Activated CD4-positive, alpha-beta T cell treated with anti-CD3 and anti-CD28 coated beads, Interleukin-2, amount 10 ng/mL, durations not matched to agents 24 days and 14 days (primary cell): ENCODE measurements at regions not wholly inside any gene's neighbourhood (a gene's known extent, or its start where the extent isn't known, plus 50 kb on each side); places are given as distances from the start of the nearest gene placed in this dataset.

Experiments used
- DNase-seq: peaks from one replicate; pipeline ENCODE4 v3.0.0; 2022
- H3K27ac Mint-ChIP-seq: one replicate; pipeline ENCODE4 v1.8.0; 2022; ENCODE audit warnings: mild to moderate bottlenecking, mixed read lengths
- H3K27me3 Mint-ChIP-seq: one replicate; pipeline ENCODE4 v1.8.0; 2022; ENCODE audit warnings: mixed read lengths
- H3K36me3 Mint-ChIP-seq: one replicate; pipeline ENCODE4 v1.8.0; 2022; ENCODE audit warnings: low read depth, mild to moderate bottlenecking, mixed read lengths
- H3K4me1 Mint-ChIP-seq: one replicate; pipeline ENCODE4 v1.8.0; 2021; ENCODE audit warnings: mixed read lengths
- H3K4me3 Mint-ChIP-seq: one replicate; pipeline ENCODE4 v1.8.0; 2022; ENCODE audit warnings: mild to moderate bottlenecking, moderate library complexity, mixed read lengths
- H3K9me3 Mint-ChIP-seq: one replicate; pipeline ENCODE4 v1.8.0; 2021; ENCODE audit warnings: mixed read lengths
- intact Hi-C: fragments of 100-400 bp; cut with micrococcal nuclease; formaldehyde crosslinking; loops from one replicate; pipeline ENCODE4 v1.15.1; 2023

DNA sequence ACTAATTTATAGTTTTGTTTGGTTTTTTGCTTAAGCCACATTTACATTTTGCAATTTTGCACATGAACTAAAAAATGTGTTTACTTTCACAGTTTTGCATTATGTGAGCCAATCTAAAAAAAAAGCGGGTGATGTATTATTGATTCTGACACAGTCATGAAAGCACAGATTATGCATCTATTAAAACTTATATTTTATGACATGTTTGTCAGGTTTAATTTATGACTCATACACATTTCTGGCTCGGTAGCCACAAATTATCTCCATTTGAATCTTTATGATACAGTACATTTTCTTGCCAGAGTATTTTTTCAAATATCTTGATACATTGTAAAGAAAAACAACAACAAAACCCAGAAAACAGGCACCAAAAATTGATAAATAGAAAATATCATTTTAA is 280.4 kb upstream of the GRIP1 start:
- no peak overlapping the region for H3K4me3 Mint-ChIP-seq
- peaks cover 2% of the 10 kb centered on the region for H3K27me3 Mint-ChIP-seq
- no peaks in the 10 kb centered on the region for H3K36me3 Mint-ChIP-seq
- peaks cover 3% of the 10 kb centered on the region for H3K4me1 Mint-ChIP-seq
- no peak for DNase-seq
- H3K9me3 Mint-ChIP-seq, result peaks cover under 1% of the 10 kb centered on the region
- intact Hi-C loops, result no loop called here
- H3K27ac Mint-ChIP-seq, result no peak overlapping the region

DNA sequence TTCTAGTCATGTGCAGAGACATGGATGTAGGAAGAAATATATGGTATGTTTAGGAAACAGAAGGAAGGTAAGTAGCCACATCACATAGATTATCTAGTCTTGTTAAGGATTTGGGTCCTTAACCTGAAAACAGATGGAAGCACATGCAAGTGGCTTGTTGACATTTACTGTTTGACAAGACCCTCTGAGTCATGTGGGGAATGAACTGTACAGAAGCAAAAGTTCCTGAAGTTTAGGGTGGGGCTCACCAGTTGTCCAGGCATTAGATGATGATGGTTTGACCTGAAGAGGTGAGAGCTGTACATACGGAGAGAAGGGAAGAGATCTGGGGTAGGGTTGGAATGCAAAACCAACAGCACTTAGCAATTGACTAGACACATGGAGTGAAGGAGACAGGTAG is 281.1 kb upstream of the GRIP1 start:
- intact Hi-C loops, result no loop called here
- DNase-seq, result no peak
- Mint-ChIP-seq H3K4me3 (no peak overlapping the region), H3K36me3 (no peaks in the 10 kb centered on the region), H3K27me3 (peaks cover 3% of the 10 kb centered on the region), H3K4me1 (peaks cover 9% of the 10 kb centered on the region), H3K9me3 (peaks cover 4% of the 10 kb centered on the region), H3K27ac (no peak overlapping the region)

DNA sequence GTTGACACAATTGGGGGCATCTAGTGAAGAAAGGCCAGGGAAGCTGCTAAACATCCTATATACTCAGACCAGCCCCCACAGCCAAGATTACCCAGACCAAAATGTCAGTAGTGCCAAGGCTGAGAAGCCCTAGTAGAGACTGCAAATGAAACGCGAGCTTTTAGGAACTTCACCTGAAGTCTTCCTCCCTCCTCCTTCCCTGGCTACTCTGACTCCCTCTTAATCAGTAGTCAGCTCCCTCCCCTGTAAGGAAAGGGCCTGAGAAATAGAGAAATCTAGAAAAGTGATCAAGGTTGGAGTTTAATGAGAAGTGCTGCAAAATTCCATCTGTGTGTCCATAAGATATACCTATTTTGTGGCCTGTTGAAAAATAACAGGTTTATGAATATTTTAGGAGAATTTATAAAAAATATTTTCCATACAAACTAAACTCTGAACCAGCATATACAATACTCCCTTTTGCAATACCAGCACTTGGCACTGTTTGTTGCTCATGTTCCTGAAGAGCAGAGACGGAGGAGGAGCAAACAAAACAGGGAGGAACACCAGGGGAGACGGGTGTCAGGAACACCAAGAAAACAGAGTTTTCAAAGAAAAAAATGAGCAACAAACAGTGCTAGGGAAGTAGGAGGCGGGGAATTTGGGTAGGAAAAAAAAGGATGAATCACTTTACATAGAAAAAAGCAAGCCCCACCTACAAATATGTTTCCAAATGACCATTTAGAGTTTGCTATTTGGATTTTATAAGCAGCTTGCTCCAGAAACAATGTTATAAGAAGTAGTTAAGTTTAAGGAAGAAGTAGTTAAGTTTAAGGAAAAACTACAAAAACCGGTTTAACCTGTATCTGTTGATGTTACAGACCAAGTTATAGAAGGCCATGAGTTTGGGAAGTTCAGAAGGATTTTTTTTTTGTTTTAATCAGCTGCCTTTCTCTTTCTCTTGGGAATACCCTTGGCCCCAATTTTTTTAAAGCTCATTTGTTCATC is 282.1 kb upstream of the GRIP1 start:
- Mint-ChIP-seq H3K36me3 (no peaks in the 10 kb centered on the region), H3K4me3 (no peak overlapping the region), H3K9me3 (peaks cover 4% of the 10 kb centered on the region), H3K27ac (no peak overlapping the region), H3K27me3 (peaks cover 3% of the 10 kb centered on the region), H3K4me1 (peaks cover 9% of the 10 kb centered on the region)
- intact Hi-C loops, result no loop called here
- no peak for DNase-seq

DNA sequence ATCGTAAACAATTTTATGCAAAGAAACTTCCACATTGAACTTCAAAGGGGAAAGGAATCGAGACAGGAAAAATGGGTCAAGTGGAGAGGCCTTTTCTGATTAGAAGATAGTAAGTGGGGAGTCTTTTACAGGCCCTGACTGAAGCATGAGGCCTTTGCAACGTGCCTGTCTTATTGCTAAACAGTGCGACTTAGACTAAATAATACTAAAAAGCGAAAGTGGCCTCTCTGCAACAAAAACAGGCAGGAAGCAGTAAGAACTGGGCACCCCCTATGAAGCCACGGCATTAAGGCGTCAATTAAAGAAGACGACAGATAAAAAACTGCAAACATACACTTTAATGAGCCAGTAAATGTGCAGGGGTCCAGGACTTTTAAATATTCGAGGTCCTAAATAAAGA is 283.4 kb upstream of the GRIP1 start:
- peaks cover 4% of the 10 kb centered on the region for H3K27me3 Mint-ChIP-seq

DNA sequence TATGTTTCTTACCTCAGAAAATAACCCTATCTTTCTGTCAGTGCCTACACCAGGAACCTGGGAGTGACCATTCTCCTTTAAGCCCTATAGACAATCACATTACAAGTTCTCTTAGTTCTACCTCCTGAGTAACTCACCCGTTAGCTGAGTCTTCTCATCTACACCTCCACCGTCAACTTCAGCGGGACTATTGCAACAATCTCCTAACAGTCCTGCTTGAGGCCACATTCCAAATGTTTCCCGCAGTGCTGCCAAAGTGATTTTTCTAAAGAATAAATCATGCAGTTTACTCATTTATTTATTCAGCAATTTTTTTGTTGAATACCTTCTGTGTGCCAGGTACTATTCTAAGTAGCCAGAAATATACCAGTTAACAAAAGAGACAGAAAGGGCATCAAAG is 285.0 kb upstream of the GRIP1 start:
- Mint-ChIP-seq H3K36me3 (no peaks in the 10 kb centered on the region), H3K4me1 (peaks cover 9% of the 10 kb centered on the region), H3K9me3 (peaks cover 4% of the 10 kb centered on the region), H3K4me3 (no peak overlapping the region), H3K27me3 (peaks cover 9% of the 10 kb centered on the region), H3K27ac (no peak overlapping the region)
- DNase-seq, result no peak
- intact Hi-C loops, result no loop called here

More for the DNA sequence above, 283.4 kb upstream of the GRIP1 start:
- no peak overlapping the region for H3K27ac Mint-ChIP-seq
- H3K4me1 Mint-ChIP-seq, result peaks cover 9% of the 10 kb centered on the region
- peaks cover 4% of the 10 kb centered on the region for H3K9me3 Mint-ChIP-seq
- H3K4me3 Mint-ChIP-seq, result no peak overlapping the region
- intact Hi-C loops, result no loop called here
- H3K36me3 Mint-ChIP-seq, result no peaks in the 10 kb centered on the region
- no peak for DNase-seq

DNA sequence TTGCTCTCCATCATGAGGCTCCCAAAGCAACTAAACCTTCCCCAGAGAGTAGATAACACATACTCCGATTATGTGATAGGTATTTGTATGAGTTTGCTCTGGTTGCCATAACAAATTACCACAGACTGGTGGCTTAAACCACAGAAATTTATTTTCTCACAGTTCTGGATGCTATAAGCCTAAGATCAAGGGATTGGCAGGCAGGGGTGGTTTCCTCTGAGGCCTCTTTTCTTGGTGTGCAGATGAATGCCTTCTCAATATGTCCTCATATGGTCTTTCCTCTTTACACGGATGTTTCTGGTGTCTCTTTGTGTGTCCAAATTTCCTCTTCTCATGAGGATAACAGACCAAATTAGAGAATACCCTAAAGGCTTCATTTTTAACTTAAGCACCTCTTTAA is 285.8 kb upstream of the GRIP1 start:
- peaks cover 9% of the 10 kb centered on the region for H3K27me3 Mint-ChIP-seq
- no peak overlapping the region for H3K27ac Mint-ChIP-seq
- no peak overlapping the region for H3K4me3 Mint-ChIP-seq

DNA sequence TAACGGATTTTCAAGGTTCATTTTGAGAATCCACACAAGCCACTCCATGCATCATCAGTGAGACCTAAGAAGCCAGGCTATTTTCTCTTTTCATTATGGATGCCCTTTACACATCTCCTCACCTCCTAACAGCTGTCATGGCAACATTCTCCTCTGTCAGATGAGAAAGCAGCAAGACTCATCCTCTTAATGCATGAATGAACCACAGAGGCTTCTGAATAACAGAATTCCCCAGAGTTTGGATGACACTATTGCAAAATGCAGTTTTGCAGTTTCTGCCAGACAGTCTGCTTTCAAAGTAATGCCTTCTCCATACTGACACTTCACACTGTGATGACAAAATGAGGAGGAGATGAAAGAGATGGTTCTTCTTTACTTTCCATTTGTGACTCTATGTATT is 286.7 kb upstream of the GRIP1 start:
- Mint-ChIP-seq H3K36me3 (no peaks in the 10 kb centered on the region), H3K4me1 (peaks cover 9% of the 10 kb centered on the region), H3K27me3 (peaks cover 11% of the 10 kb centered on the region), H3K27ac (no peak overlapping the region), H3K9me3 (peaks cover 7% of the 10 kb centered on the region), H3K4me3 (no peak overlapping the region)
- DNase-seq, result no peak
- intact Hi-C loops, result no loop called here

More for the DNA sequence above, 285.8 kb upstream of the GRIP1 start:
- Mint-ChIP-seq H3K4me1 (peaks cover 9% of the 10 kb centered on the region), H3K36me3 (no peaks in the 10 kb centered on the region), H3K9me3 (peaks cover 4% of the 10 kb centered on the region)
- DNase-seq, result peak; percentile 74
- intact Hi-C loops, result no loop called here

DNA sequence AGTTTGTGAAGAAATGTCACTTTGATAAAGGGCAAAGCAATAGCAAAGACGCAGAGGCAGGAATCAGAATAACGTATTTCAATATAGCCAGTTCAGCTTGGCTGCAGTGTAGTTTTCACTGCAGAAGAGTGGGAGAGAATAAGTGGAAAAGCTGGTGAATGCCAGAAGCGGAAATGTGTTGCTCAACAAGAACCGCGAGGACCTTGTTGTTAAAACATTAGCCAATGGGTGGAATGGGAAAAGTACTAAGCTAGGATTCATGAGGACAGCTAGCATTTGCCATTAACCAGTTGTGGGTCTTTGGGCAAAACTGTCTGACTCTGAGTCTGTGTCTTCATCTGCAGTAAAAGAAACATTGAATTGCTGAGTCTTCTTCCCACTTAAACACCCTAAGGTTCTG is 292.9 kb upstream of the GRIP1 start:
- H3K27me3 Mint-ChIP-seq, result peaks cover 6% of the 10 kb centered on the region
- H3K36me3 Mint-ChIP-seq, result no peaks in the 10 kb centered on the region
- H3K9me3 Mint-ChIP-seq, result peaks cover 4% of the 10 kb centered on the region
- H3K4me1 Mint-ChIP-seq, result no peaks in the 10 kb centered on the region
- intact Hi-C loops, result no loop called here
- no peak overlapping the region for H3K27ac Mint-ChIP-seq
- no peak overlapping the region for H3K4me3 Mint-ChIP-seq
- no peak for DNase-seq

DNA sequence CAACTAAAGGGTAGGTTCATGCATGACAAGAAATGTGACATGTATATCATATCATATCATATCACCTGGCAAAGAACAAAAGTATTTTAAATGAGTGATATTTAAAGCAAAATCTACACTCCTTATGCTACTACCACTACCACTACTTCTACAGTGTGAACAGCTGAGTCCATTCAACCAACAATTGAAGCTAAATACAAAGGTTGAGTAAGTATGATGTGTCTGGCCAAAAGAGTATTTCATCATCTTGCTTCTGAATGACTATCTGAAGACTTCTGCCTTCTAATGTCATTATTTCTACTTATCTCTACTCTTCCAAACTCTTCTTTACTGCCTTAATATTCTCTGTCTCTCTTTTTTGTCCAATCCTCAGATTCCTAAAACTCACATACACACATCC is 292.6 kb upstream of the CAND1 start:
- no peaks in the 10 kb centered on the region for H3K4me1 Mint-ChIP-seq
- no peaks in the 10 kb centered on the region for H3K36me3 Mint-ChIP-seq
- no peaks in the 10 kb centered on the region for H3K9me3 Mint-ChIP-seq
- intact Hi-C loops, result no loop called here
- H3K27me3 Mint-ChIP-seq, result peaks cover 4% of the 10 kb centered on the region
- H3K4me3 Mint-ChIP-seq, result no peak overlapping the region
- H3K27ac Mint-ChIP-seq, result no peak overlapping the region
- no peak for DNase-seq

DNA sequence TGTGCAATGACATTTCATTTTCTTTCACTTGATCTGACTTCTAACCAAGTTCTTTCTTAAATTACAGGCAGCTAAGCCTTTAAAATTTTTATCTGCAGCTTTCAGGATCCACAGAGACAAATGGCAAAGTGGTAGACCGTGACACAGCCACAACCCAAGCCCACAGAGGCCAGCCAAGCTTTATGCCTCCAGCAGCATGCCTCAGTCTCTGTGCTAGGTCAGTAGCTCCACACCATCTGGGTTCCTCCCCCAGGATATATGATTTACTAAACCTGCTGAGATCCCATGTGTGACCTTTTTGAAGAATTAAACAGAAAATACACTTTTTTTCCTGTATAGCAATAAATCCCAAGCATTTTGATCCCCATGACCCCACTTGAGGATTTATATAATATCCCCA is 290.4 kb upstream of the CAND1 start:
- Mint-ChIP-seq H3K9me3 (no peaks in the 10 kb centered on the region), H3K4me3 (no peak overlapping the region), H3K27ac (no peak overlapping the region), H3K4me1 (no peaks in the 10 kb centered on the region), H3K27me3 (peaks cover 4% of the 10 kb centered on the region), H3K36me3 (no peaks in the 10 kb centered on the region)
- intact Hi-C loops, result no loop called here
- no peak for DNase-seq

DNA sequence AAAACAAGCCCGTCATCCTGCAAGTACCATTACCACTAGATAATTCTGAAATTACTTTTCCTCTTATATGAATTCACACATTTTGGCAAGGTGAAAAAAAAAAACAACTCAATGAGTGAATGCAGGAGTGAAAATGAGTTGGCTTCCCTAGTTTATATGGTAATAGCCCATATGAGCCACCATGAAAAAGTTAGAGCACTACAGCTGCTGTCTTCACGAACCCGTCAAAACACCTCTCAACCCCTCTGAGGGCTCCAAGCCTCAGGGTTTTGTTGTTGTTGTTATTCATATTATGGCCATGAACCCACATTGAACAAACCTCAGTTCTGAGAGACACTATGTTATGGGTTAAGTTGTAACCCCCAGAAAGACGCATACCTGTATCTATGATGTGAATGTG is 289.9 kb upstream of the CAND1 start:
- Mint-ChIP-seq H3K36me3 (no peaks in the 10 kb centered on the region), H3K4me3 (no peak overlapping the region), H3K27ac (no peak overlapping the region)

DNA sequence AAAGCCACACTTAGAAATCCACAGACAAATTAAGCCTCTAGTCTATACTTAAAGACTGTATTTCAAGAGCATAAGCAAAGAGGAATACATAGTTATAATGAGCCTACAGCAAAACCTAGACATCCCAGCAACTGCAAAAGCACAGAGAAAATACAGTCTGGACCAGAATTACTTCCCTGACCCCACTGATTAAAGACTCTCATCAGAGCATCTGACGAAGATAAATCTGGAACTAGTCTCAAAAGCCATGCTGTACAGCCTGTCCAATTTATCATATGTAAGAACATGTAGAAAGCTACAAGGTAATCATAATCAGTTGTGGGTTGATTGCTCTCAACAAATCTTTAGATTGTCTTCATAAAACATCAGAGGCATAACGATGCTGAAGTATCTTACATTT is 285.1 kb upstream of the CAND1 start:
- no peak for DNase-seq
- no peaks in the 10 kb centered on the region for H3K9me3 Mint-ChIP-seq
- H3K36me3 Mint-ChIP-seq, result no peaks in the 10 kb centered on the region
- no peak overlapping the region for H3K4me3 Mint-ChIP-seq
- no peaks in the 10 kb centered on the region for H3K4me1 Mint-ChIP-seq
- peaks cover 4% of the 10 kb centered on the region for H3K27me3 Mint-ChIP-seq
- intact Hi-C loops, result no loop called here
- H3K27ac Mint-ChIP-seq, result no peak overlapping the region

More for the DNA sequence above, 289.9 kb upstream of the CAND1 start:
- no peak for DNase-seq
- H3K9me3 Mint-ChIP-seq, result no peaks in the 10 kb centered on the region
- H3K4me1 Mint-ChIP-seq, result no peaks in the 10 kb centered on the region
- H3K27me3 Mint-ChIP-seq, result peaks cover 4% of the 10 kb centered on the region
- intact Hi-C loops, result no loop called here

DNA sequence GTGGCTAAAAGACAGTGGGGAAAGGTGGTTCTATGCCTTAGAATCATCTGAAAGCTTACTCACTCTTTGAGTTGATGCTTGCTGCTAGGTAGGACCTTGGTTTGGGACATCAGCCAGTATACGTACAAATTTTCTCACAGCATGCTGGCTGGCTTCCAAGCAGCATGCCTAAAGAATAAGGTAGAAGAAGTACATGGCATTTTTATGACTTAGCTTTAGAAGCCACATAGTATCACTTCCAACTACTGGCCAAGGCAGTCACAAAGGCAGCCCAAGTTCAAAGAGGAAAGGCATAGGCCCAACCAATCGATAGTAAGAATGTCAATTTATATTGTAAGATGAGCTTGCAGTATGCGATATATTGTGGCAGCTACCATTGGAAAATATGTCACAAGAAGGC is 284.2 kb upstream of the CAND1 start:
- no peak overlapping the region for H3K4me3 Mint-ChIP-seq
- peaks cover 2% of the 10 kb centered on the region for H3K27me3 Mint-ChIP-seq
- no peak overlapping the region for H3K27ac Mint-ChIP-seq
- no peak for DNase-seq
- H3K4me1 Mint-ChIP-seq, result no peaks in the 10 kb centered on the region
- intact Hi-C loops, result no loop called here
- no peaks in the 10 kb centered on the region for H3K36me3 Mint-ChIP-seq
- no peaks in the 10 kb centered on the region for H3K9me3 Mint-ChIP-seq

DNA sequence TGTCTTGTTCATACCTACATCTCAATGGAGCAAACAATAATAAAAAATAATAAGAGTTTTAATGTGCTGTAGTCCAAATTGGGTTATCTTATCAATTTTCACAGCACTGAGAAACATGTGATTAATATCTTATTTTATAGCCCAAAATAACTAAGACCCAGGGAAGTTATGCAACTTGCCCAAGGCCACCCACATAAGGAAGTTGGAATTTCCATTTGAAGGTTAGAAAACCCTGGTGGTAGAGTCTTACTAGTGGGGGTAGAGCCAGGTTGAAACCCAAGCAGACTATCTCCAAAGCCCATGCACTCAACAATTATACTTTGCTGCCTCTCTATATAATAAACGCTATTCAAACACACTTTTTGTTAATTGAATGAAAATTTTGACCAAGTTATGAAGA is 270.0 kb upstream of the CAND1 start:
- Mint-ChIP-seq H3K4me1 (no peaks in the 10 kb centered on the region), H3K27me3 (peaks cover 2% of the 10 kb centered on the region), H3K27ac (no peak overlapping the region), H3K36me3 (no peaks in the 10 kb centered on the region), H3K4me3 (no peak overlapping the region), H3K9me3 (no peaks in the 10 kb centered on the region)
- intact Hi-C loops, result no loop called here
- no peak for DNase-seq

DNA sequence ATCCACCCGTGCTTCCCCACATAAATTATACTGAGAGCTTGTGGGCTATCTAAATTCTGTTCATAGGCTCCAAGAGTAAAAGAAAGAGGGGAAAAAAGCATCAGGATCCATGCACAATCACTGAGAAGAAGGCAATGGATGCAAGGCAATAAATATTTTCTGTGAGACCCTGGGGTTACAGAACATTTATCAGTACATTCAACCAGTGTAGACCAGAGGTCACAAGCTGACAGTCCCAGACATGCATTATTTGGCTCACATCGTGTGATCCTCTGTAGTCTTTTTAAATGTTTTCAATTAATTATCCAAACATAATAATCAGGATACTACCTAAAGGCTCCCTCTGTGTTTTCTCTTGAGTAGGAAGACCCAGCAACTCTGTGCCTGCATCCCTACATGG is 267.9 kb upstream of the CAND1 start:
- Mint-ChIP-seq H3K27ac (no peak overlapping the region), H3K36me3 (no peaks in the 10 kb centered on the region), H3K4me1 (no peaks in the 10 kb centered on the region), H3K4me3 (no peak overlapping the region), H3K9me3 (no peaks in the 10 kb centered on the region), H3K27me3 (peaks cover 2% of the 10 kb centered on the region)
- no peak for DNase-seq
- intact Hi-C loops, result no loop called here
